SK-N-SH (cell line): ENCODE measurements at regions not wholly inside any gene's neighbourhood (a gene's known extent, or its start where the extent isn't known, plus 50 kb on each side); places are given as distances from the start of the nearest gene placed in this dataset.

Experiments used
- CTCF ChIA-PET: fragments of 300-600, 350-600 bp; formaldehyde crosslinking; extraction: SDS; loops from one replicate; lab custom pipeline; 2021; lab: Yijun Ruan, JAX
- POLR2A ChIA-PET: fragments of 350-600 bp; sonication (Branson Sonifier 250); formaldehyde crosslinking; extraction: SDS; loops from one replicate; lab custom pipeline; 2020; ENCODE audit warnings: antibody characterized with exemption, inconsistent platforms; lab: Yijun Ruan, JAX
- DNase-seq: peaks from one replicate; pipeline ENCODE4 v3.0.0; 2012
- H2AFZ ChIP-seq: fragments of 200-600 bp; sonication (generic); 2 replicates; pipeline ENCODE4 v1.8.1; 2016; ENCODE audit warnings: antibody characterized with exemption, mild to moderate bottlenecking, low read depth
- H3F3A ChIP-seq: fragments of 200-600 bp; sonication (generic); replicated peaks from 2 replicates; pipeline ENCODE3; 2016; ENCODE audit warnings: antibody characterized with exemption, mild to moderate bottlenecking; ENCODE audit not compliant: insufficient read depth
- H3K27ac ChIP-seq, 2 experiments: fragments of 200-500 bp in 1 of 2; fragments of 200-600 bp in 1 of 2; sonication (Bioruptor generic) in 1 of 2; sonication (generic), shearing (Covaris generic) in 1 of 2; 2 replicates each; pipeline versions ENCODE4 v1.5.1 to v1.6.1; 2014 to 2016; ENCODE audit warnings: low read depth in 2 of 2, inconsistent platforms in 1 of 2, low read length in 1 of 2, mild to moderate bottlenecking in 1 of 2, mixed read lengths in 1 of 2
- H3K27me3 ChIP-seq: fragments of 200-600 bp; sonication (generic), shearing (Covaris generic); 2 replicates; pipeline ENCODE4 v1.6.1; 2016; ENCODE audit warnings: mixed run types; ENCODE audit not compliant: insufficient read depth
- H3K36me3 ChIP-seq, 2 experiments: fragments of 200-500 bp in 1 of 2; fragments of 200-600 bp in 1 of 2; sonication (Bioruptor generic) in 1 of 2; sonication (generic) in 1 of 2; replicated peaks in 1 of 2; 2 replicates each; pipeline versions ENCODE3 to v1.5.1; 2014 to 2016; ENCODE audit warnings: low read length in 1 of 2, mild to moderate bottlenecking in 1 of 2; ENCODE audit not compliant: insufficient read depth in 2 of 2, control insufficient read depth in 1 of 2
- H3K4me1 ChIP-seq, 2 experiments: fragments of 200-500 bp in 1 of 2; fragments of 200-600 bp in 1 of 2; sonication (Bioruptor generic) in 1 of 2; sonication (generic), shearing (Covaris generic) in 1 of 2; 2 replicates each; pipeline versions ENCODE4 v1.5.1 to v1.6.1; 2014 to 2016; ENCODE audit warnings: low read depth in 1 of 2, low read length in 1 of 2, mixed run types in 1 of 2; ENCODE audit not compliant: insufficient read depth in 2 of 2, control insufficient read depth in 1 of 2
- H3K4me2 ChIP-seq: fragments of 200-600 bp; sonication (generic), shearing (Covaris generic); 2 replicates; pipeline ENCODE4 v1.6.1; 2017; ENCODE audit warnings: mixed run types
- H3K4me3 ChIP-seq, 2 experiments: fragments of 200-500 bp in 1 of 2; fragments of 200-600 bp in 1 of 2; sonication (Bioruptor generic) in 1 of 2; sonication (generic), shearing (Covaris generic) in 1 of 2; 2 replicates each; pipeline versions ENCODE4 v1.5.1 to v1.8.1; 2014 to 2016; ENCODE audit warnings: low read depth in 2 of 2, inconsistent platforms in 1 of 2, low read length in 1 of 2, mild to moderate bottlenecking in 1 of 2, mixed read lengths in 1 of 2, moderate library complexity in 1 of 2
- H3K79me2 ChIP-seq: fragments of 200-600 bp; sonication (generic); 2 replicates; pipeline ENCODE4 v1.8.1; 2017; ENCODE audit warnings: mild to moderate bottlenecking; ENCODE audit not compliant: insufficient read depth
- H3K9ac ChIP-seq: fragments of 200-600 bp; sonication (generic); 2 replicates; pipeline ENCODE4 v1.6.1; 2017; ENCODE audit warnings: mixed run types
- H3K9me2 ChIP-seq: fragments of 200-600 bp; sonication (generic); 2 replicates; pipeline ENCODE4 v1.6.1; 2017; ENCODE audit warnings: mixed run types
- H3K9me3 ChIP-seq: fragments of 200-600 bp; sonication (generic); 2 replicates; pipeline ENCODE4 v1.6.1; 2017; ENCODE audit warnings: mixed run types, mild to moderate bottlenecking, moderate library complexity
- H4K20me1 ChIP-seq: fragments of 200-600 bp; sonication (generic); 2 replicates; pipeline ENCODE4 v1.6.1; 2017; ENCODE audit warnings: mild to moderate bottlenecking, mixed run types; ENCODE audit not compliant: insufficient read depth
- CHD2 ChIP-seq: fragments of 150-350 bp; IDR thresholded peaks from 2 replicates; pipeline ENCODE4 v1.6.1; 2018; ENCODE audit warnings: low read length; ENCODE audit not compliant: partially characterized antibody
- CTCF ChIP-seq: fragments of 200-600 bp; sonication (generic); IDR thresholded peaks from 2 replicates; pipeline ENCODE4 v1.6.1; 2017; ENCODE audit warnings: antibody characterized with exemption, mild to moderate bottlenecking, moderate library complexity
- FOSL2 ChIP-seq: IDR thresholded peaks from 2 replicates; pipeline ENCODE4 v1.4.0; 2012; ENCODE audit warnings: low read depth, mild to moderate bottlenecking, moderate library complexity, borderline replicate concordance
- FOXJ3 ChIP-seq: sonication (generic); formaldehyde crosslinking; IDR thresholded peaks from 2 replicates; pipeline ENCODE4 v1.5.1; 2020; ENCODE audit warnings: mild to moderate bottlenecking, missing genetic modification reagents
- GABPA ChIP-seq: IDR thresholded peaks from 2 replicates; pipeline ENCODE4 v1.4.0; 2012; ENCODE audit warnings: low read depth, mild to moderate bottlenecking
- GATA2 ChIP-seq: sonication (generic); formaldehyde crosslinking; IDR thresholded peaks from 2 replicates; pipeline ENCODE4 v1.5.0; 2020; ENCODE audit warnings: mild to moderate bottlenecking, missing genetic modification reagents
- JUND ChIP-seq: IDR thresholded peaks from 2 replicates; pipeline ENCODE4 v1.4.0; 2012
- MEF2A ChIP-seq: IDR thresholded peaks from 2 replicates; pipeline ENCODE4 v1.4.0; 2012; ENCODE audit warnings: low read depth, borderline replicate concordance
- NFIC ChIP-seq: IDR thresholded peaks from 2 replicates; pipeline ENCODE4 v1.4.0; 2012; ENCODE audit warnings: borderline replicate concordance
- POLR2AphosphoS5 ChIP-seq: IDR thresholded peaks from 2 replicates; pipeline ENCODE4 v1.6.1; 2012; ENCODE audit warnings: low read depth, low read length
- RFX5 ChIP-seq: IDR thresholded peaks from 2 replicates; pipeline ENCODE4 v1.6.1; 2012; ENCODE audit warnings: mild to moderate bottlenecking, improper control_type of control experiment, low read length
- RXRA ChIP-seq: IDR thresholded peaks from 2 replicates; pipeline ENCODE4 v1.4.0; 2012; ENCODE audit warnings: low read depth, mild to moderate bottlenecking, borderline replicate concordance
- SMC3 ChIP-seq: IDR thresholded peaks from 2 replicates; pipeline ENCODE4 v1.6.1; 2012; ENCODE audit warnings: low read depth, low read length, improper control_type of control experiment
- TAF1 ChIP-seq: IDR thresholded peaks from 2 replicates; pipeline ENCODE4 v1.6.1; 2012; ENCODE audit warnings: low read depth, mild to moderate bottlenecking, low read length, moderate library complexity, borderline replicate concordance
- TEAD4 ChIP-seq: IDR thresholded peaks from 2 replicates; pipeline ENCODE4 v1.4.0; 2012; ENCODE audit warnings: mild to moderate bottlenecking, borderline replicate concordance; ENCODE audit not compliant: insufficient read depth
- WGBS: methylation state at CpG from one replicate; pipeline ENCODE4 v1.1.6; 2017; ENCODE audit warnings: low lambda C conversion rate; 5-methylcytosine and 5-hydroxymethylcytosine counted together
- TF ChIP-seq, protein P1 (sequence below): fragments of 150-350 bp; IDR thresholded peaks from 2 replicates; pipeline ENCODE4 v1.6.1; 2017; ENCODE audit warnings: antibody characterized with exemption, low read length, low read depth, borderline replicate concordance
- TF ChIP-seq, protein P2 (sequence below): IDR thresholded peaks from 2 replicates; pipeline ENCODE4 v1.4.0; 2012; ENCODE audit warnings: low read depth
- TF ChIP-seq, protein P3 (sequence below): IDR thresholded peaks from 2 replicates; pipeline ENCODE4 v1.6.1; 2012; ENCODE audit warnings: mild to moderate bottlenecking, low read depth, low read length, moderate library complexity
- TF ChIP-seq, protein P4 (sequence below): IDR thresholded peaks from 2 replicates; pipeline ENCODE4; 2012

DNA sequence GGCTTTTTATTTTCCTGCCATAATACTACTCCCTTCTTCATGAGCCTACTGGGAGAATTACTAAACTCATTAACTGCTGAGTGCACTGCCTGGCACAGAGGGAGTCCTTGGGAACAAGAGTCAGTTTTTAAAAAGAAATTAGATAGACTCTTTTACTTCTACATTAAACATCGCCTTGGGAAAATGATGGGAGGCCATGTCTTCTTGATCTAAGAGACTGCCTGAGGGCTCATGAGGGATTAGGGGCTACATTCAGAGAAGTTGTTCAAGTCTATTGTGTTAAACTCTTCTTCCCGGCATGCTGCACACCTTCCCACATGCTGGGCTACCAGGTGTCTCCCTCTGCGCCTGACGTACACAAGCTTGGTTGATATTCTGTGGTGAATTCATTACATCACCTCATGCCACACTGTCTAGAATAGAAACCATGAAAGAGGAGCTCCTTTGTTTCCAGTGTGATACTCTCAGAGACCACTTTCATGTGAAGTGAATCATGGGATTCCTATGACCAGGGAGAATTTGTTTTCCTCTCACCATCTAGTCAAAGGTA, 1422.3 kb downstream of the AACS start:
- H3K27me3 ChIP-seq: no peaks in the 10 kb centered on the region
- no peak overlapping the region for H3K4me3 ChIP-seq
- H3K9me2 ChIP-seq: no peaks in the 10 kb centered on the region
- H3K9me3 ChIP-seq: no peaks in the 10 kb centered on the region
- DNase-seq: no peak
- H3K27ac ChIP-seq: no peak overlapping the region
- peaks cover 8% of the 10 kb centered on the region for H3F3A ChIP-seq
- H3K79me2 ChIP-seq: no peaks in the 10 kb centered on the region
- H3K36me3 ChIP-seq: no peaks in the 10 kb centered on the region
- TF ChIP-seq TAF1: no peak
- TF ChIP-seq CHD2: no peak
- TF ChIP-seq, protein P1, sequence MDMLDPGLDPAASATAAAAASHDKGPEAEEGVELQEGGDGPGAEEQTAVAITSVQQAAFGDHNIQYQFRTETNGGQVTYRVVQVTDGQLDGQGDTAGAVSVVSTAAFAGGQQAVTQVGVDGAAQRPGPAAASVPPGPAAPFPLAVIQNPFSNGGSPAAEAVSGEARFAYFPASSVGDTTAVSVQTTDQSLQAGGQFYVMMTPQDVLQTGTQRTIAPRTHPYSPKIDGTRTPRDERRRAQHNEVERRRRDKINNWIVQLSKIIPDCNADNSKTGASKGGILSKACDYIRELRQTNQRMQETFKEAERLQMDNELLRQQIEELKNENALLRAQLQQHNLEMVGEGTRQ: no peak
- TF ChIP-seq, protein P2, sequence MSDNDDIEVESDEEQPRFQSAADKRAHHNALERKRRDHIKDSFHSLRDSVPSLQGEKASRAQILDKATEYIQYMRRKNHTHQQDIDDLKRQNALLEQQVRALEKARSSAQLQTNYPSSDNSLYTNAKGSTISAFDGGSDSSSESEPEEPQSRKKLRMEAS: no peak
- TF ChIP-seq JUND: no peak
- no peak overlapping the region for H2AFZ ChIP-seq
- POLR2A ChIA-PET: no interaction called here
- 72% methylated on average over 4 of the region's 4 CpGs for WGBS
- no peaks in the 10 kb centered on the region for H4K20me1 ChIP-seq
- no peak overlapping the region for H3K9ac ChIP-seq
- H3K4me2 ChIP-seq: no peak overlapping the region
- H3K4me1 ChIP-seq: peaks cover 4% of the 10 kb centered on the region in 2 experiments; a peak in 3 of 4 replicates
- CTCF ChIA-PET: no interaction called here

DNA sequence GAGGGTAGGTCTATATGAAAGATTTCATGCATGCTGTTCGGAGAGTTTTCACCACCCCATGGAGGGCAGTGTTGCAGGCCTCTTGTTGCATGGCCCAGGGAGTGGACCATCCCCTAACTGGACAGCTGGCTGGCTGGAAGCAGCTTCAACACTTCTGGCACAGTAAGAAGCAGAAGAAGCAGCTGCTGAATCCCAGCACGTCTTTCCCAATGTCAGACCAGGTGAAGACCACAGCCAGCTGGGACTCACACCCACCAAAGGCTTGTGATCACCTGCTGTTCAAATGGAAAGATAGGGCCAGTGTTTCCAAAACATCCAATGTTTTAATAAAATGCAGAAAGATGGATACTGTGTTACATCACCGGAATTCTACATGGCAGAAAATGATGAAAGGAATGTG, 1423.6 kb downstream of the AACS start:
- Histone ChIP-seq H3K27me3 (no peaks in the 10 kb centered on the region), H3K9me3 (no peaks in the 10 kb centered on the region), H3K4me1 (peaks cover 0 to 8% of the 10 kb centered on the region in 2 experiments; a peak in 2 of 4 replicates), H2AFZ (no peak overlapping the region), H4K20me1 (no peaks in the 10 kb centered on the region), H3K79me2 (no peaks in the 10 kb centered on the region), H3K9ac (no peak overlapping the region), H3K4me3 (no peak overlapping the region), H3F3A (no peaks in the 10 kb centered on the region), H3K36me3 (no peaks in the 10 kb centered on the region), H3K9me2 (no peaks in the 10 kb centered on the region), H3K27ac (no peak overlapping the region), H3K4me2 (no peak overlapping the region)
- ChIA-PET POLR2A (no interaction called here), CTCF (no interaction called here)
- 57% methylated on average over 3 of the region's 3 CpGs for WGBS
- DNase-seq: no peak
- TF ChIP-seq RFX5: no peak
- TF ChIP-seq RXRA: no peak
- no peak for TF ChIP-seq CTCF
- TF ChIP-seq, protein P3, sequence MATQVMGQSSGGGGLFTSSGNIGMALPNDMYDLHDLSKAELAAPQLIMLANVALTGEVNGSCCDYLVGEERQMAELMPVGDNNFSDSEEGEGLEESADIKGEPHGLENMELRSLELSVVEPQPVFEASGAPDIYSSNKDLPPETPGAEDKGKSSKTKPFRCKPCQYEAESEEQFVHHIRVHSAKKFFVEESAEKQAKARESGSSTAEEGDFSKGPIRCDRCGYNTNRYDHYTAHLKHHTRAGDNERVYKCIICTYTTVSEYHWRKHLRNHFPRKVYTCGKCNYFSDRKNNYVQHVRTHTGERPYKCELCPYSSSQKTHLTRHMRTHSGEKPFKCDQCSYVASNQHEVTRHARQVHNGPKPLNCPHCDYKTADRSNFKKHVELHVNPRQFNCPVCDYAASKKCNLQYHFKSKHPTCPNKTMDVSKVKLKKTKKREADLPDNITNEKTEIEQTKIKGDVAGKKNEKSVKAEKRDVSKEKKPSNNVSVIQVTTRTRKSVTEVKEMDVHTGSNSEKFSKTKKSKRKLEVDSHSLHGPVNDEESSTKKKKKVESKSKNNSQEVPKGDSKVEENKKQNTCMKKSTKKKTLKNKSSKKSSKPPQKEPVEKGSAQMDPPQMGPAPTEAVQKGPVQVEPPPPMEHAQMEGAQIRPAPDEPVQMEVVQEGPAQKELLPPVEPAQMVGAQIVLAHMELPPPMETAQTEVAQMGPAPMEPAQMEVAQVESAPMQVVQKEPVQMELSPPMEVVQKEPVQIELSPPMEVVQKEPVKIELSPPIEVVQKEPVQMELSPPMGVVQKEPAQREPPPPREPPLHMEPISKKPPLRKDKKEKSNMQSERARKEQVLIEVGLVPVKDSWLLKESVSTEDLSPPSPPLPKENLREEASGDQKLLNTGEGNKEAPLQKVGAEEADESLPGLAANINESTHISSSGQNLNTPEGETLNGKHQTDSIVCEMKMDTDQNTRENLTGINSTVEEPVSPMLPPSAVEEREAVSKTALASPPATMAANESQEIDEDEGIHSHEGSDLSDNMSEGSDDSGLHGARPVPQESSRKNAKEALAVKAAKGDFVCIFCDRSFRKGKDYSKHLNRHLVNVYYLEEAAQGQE: no peak
- no peak for TF ChIP-seq GABPA
- TF ChIP-seq NFIC: no peak
- TF ChIP-seq TEAD4: no peak
- TF ChIP-seq POLR2AphosphoS5: no peak
- no peak for TF ChIP-seq FOSL2
- TF ChIP-seq, protein P1: no peak
- no peak for TF ChIP-seq SMC3
- TF ChIP-seq CHD2: no peak
- no peak for TF ChIP-seq FOXJ3
- TF ChIP-seq MEF2A: no peak
- TF ChIP-seq GATA2 (CRISPR knock-in tag): no peak
- TF ChIP-seq, protein P4, sequence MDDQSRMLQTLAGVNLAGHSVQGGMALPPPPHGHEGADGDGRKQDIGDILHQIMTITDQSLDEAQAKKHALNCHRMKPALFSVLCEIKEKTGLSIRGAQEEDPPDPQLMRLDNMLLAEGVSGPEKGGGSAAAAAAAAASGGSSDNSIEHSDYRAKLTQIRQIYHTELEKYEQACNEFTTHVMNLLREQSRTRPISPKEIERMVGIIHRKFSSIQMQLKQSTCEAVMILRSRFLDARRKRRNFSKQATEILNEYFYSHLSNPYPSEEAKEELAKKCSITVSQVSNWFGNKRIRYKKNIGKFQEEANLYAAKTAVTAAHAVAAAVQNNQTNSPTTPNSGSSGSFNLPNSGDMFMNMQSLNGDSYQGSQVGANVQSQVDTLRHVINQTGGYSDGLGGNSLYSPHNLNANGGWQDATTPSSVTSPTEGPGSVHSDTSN: no peak
